ENCODE measurements at regions not wholly inside any gene's neighbourhood (a gene's known extent, or its start where the extent isn't known, plus 50 kb on each side); places are given as distances from the start of the nearest gene placed in this dataset.

DNA sequence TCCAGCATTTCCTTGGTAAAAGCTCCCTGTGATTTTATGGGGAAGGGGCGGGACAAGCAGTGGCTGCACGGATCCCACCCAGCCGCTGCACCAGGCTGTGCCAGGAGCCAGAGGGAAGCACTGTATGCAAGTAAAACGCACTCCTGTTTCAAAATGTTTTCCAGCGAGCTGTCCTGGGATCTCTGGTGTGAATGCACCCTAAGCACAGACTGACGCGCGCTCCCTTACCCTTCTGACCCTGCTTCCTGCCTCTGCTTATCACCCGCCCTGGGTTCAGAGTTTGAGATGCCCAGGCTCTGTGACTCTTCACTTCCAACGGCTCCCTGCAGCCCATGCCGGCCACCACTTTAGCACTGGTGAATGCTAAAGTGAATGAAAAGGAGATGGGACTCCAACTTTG, 131.2 kb downstream of the RHOU start:
- TF ChIP-seq, protein P1, sequence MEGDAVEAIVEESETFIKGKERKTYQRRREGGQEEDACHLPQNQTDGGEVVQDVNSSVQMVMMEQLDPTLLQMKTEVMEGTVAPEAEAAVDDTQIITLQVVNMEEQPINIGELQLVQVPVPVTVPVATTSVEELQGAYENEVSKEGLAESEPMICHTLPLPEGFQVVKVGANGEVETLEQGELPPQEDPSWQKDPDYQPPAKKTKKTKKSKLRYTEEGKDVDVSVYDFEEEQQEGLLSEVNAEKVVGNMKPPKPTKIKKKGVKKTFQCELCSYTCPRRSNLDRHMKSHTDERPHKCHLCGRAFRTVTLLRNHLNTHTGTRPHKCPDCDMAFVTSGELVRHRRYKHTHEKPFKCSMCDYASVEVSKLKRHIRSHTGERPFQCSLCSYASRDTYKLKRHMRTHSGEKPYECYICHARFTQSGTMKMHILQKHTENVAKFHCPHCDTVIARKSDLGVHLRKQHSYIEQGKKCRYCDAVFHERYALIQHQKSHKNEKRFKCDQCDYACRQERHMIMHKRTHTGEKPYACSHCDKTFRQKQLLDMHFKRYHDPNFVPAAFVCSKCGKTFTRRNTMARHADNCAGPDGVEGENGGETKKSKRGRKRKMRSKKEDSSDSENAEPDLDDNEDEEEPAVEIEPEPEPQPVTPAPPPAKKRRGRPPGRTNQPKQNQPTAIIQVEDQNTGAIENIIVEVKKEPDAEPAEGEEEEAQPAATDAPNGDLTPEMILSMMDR (IDR thresholded peaks at IDR 0.05) = no peak
- intact Hi-C loops (cut with micrococcal nuclease) = no loop called here
- Histone ChIP-seq H3K4me2 (replicated peaks; ENCODE audit: extremely low read depth, low read length, poor library complexity, severe bottlenecking) (no peak overlapping the region), H3K9ac (ENCODE audit: insufficient read depth, low read length, poor library complexity, severe bottlenecking) (no peak overlapping the region), H3K27ac (ENCODE audit: low read depth in 1 of 2, low read length in 2 of 2) (no peak overlapping the region), H3K79me2 (ENCODE audit: insufficient read depth, low read length) (no peaks in the 10 kb centered on the region), H3K36me3 (replicated peaks in 1 of 2; ENCODE audit: control insufficient read depth in 1 of 2, insufficient read depth in 2 of 2, low read length in 2 of 2) (no peaks in the 10 kb centered on the region), H3K27me3 (ENCODE audit: control insufficient read depth in 2 of 2, insufficient read depth in 2 of 2, low read length in 2 of 2) (no peaks in the 10 kb centered on the region), H3K4me1 (ENCODE audit: control insufficient read depth in 1 of 2, insufficient read depth in 2 of 2, low read length in 2 of 2) (peaks cover 25 to 34% of the 10 kb centered on the region in 2 donors), H3K4me3 (replicated peaks in 1 of 3; ENCODE audit: low read depth in 2 of 3, low read length in 3 of 3) (no peak overlapping the region), H2AFZ (ENCODE audit: insufficient read depth, low read depth, low read length, poor library complexity, severe bottlenecking) (no peak overlapping the region), H3K9me3 (replicated peaks in 1 of 2; ENCODE audit: control insufficient read depth in 1 of 2, insufficient read depth in 1 of 2, low read length in 2 of 2) (no peaks in the 10 kb centered on the region), H4K20me1 (ENCODE audit: insufficient read depth, low read length) (no peaks in the 10 kb centered on the region)
- H3K9me3 Mint-ChIP-seq = peaks cover 0 to 2% (median 0%) of the 10 kb centered on the region in 7 donors
- H3K27me3 Mint-ChIP-seq (ENCODE audit: low read depth in 3 of 3) = peaks cover 0 to 3% (median 0%) of the 10 kb centered on the region in 3 donors
- no peak for DNase-seq
- H3K36me3 Mint-ChIP-seq = no peaks in the 10 kb centered on the region
- H3K4me3 Mint-ChIP-seq = no peak overlapping the region
- H3K27ac Mint-ChIP-seq = peak overlapping the region in 1 of 7 donors; percentile 18
- H3K4me1 Mint-ChIP-seq = peaks cover 33% of the 10 kb centered on the region
- WGBS (ENCODE audit: insufficient coverage) = 91% methylated on average over 7 of the region's 11 CpGs

DNA sequence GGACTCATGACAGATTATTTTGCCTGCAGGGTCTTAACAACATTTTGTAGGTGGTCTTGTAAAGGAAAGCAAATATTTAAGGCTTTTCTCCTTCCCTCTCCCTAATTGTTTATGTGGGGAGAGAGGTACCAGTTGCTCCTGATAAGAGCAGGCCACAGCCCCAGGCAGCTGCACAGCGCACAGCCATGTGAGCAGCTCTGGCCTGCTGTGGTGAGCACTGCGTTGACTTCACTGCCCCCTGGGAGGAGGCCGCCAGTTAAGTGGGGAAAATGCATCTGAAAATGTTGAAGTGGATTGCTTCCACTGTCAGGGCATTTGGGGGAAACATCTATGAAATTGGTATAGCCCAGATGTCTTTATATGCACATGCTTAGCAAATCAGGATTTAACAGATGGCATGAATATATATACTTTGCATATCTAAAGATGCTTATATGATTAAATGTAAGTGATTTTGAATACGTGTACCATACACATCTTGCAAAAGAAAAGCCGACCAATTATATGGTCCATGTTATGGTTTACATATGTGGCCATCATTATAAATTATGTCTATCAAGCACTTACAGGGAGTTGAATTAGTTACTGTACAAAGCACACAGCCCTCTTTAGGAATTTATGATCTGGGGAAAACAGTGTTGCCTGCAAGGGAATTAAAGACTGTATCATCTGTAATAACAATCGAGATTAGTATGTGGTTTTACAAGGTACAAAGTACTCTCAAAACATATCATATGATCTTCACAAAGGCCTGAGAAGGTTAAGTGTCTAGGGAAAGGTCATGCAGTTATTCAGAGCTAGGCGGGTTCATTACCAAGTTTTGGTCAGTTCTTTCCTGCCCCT, 132.1 kb downstream of the RHOU start:
- 84% methylated on average over 4 of the region's 7 CpGs for WGBS (ENCODE audit: insufficient coverage)
- H3K4me3 Mint-ChIP-seq = no peak overlapping the region
- Histone ChIP-seq H3K9ac (ENCODE audit: insufficient read depth, low read length, poor library complexity, severe bottlenecking) (no peak overlapping the region), H3K27ac (ENCODE audit: low read depth in 1 of 2, low read length in 2 of 2) (no peak overlapping the region), H3K4me1 (ENCODE audit: control insufficient read depth in 1 of 2, insufficient read depth in 2 of 2, low read length in 2 of 2) (peaks cover 17 to 25% of the 10 kb centered on the region in 2 donors), H3K36me3 (replicated peaks in 1 of 2; ENCODE audit: control insufficient read depth in 1 of 2, insufficient read depth in 2 of 2, low read length in 2 of 2) (no peaks in the 10 kb centered on the region), H3K27me3 (ENCODE audit: control insufficient read depth in 2 of 2, insufficient read depth in 2 of 2, low read length in 2 of 2) (no peaks in the 10 kb centered on the region), H3K4me3 (replicated peaks in 1 of 3; ENCODE audit: low read depth in 2 of 3, low read length in 3 of 3) (no peak overlapping the region), H3K79me2 (ENCODE audit: insufficient read depth, low read length) (no peaks in the 10 kb centered on the region), H4K20me1 (ENCODE audit: insufficient read depth, low read length) (no peaks in the 10 kb centered on the region), H3K4me2 (replicated peaks; ENCODE audit: extremely low read depth, low read length, poor library complexity, severe bottlenecking) (no peak overlapping the region), H3K9me3 (replicated peaks in 1 of 2; ENCODE audit: control insufficient read depth in 1 of 2, insufficient read depth in 1 of 2, low read length in 2 of 2) (no peaks in the 10 kb centered on the region), H2AFZ (ENCODE audit: insufficient read depth, low read depth, low read length, poor library complexity, severe bottlenecking) (no peak overlapping the region)
- H3K27me3 Mint-ChIP-seq (ENCODE audit: low read depth in 3 of 3) = peaks cover 0 to 3% (median 0%) of the 10 kb centered on the region in 3 donors
- DNase-seq = no peak
- H3K9me3 Mint-ChIP-seq = peaks cover 0 to 2% (median 0%) of the 10 kb centered on the region in 7 donors
- H3K27ac Mint-ChIP-seq = no peak overlapping the region
- H3K4me1 Mint-ChIP-seq = peaks cover 25% of the 10 kb centered on the region
- H3K36me3 Mint-ChIP-seq = no peaks in the 10 kb centered on the region
- TF ChIP-seq, protein P1 (IDR thresholded peaks at IDR 0.05) = no peak
- intact Hi-C loops (cut with micrococcal nuclease) = no loop called here

All from CD14-positive monocyte (primary cell).